ENCODE measurements at regions not wholly inside any gene's neighbourhood (a gene's known extent, or its start where the extent isn't known, plus 50 kb on each side); places are given as distances from the start of the nearest gene placed in this dataset.
A peak's percentile ranks its signal among the peaks of the same experiment; 100 is the strongest.

- DNase-seq, result no peak
Observed at GRCh38 chr13:34338102-34338501, 520.2 kb downstream of the RFC3 start.

DNA sequence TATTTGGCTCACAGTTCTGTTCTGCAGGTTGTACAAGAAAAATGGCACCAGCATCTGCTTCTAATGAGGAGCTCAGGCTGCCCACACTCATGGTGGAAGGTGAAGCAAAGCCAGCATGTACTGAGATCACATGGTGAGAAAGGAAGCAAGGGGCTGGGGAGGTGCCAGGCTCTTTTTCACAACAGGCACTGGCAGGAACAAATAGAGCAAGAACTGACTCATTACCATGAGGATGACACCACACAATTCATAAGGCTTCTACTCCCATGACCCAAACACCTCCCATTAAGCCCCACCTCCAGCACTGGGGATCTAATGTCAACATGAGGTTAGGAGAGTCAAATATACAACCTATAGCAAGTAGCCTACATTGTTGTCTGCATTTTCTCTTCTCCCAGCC lies 522.6 kb downstream of the RFC3 start:
- DNase-seq, result no peak

GRCh38 chr13:34343413-34343940 lies 525.5 kb downstream of the RFC3 start:
- no peak for DNase-seq

- DNase-seq, result no peak
Observed at GRCh38 chr13:34344816-34345215, 526.9 kb downstream of the RFC3 start.

- DNase-seq, result no peak
Observed at GRCh38 chr13:34345258-34345965, 527.5 kb downstream of the RFC3 start.

GRCh38 chr13:34346626-34347025 lies 528.7 kb downstream of the RFC3 start:
- no peak for DNase-seq

DNA sequence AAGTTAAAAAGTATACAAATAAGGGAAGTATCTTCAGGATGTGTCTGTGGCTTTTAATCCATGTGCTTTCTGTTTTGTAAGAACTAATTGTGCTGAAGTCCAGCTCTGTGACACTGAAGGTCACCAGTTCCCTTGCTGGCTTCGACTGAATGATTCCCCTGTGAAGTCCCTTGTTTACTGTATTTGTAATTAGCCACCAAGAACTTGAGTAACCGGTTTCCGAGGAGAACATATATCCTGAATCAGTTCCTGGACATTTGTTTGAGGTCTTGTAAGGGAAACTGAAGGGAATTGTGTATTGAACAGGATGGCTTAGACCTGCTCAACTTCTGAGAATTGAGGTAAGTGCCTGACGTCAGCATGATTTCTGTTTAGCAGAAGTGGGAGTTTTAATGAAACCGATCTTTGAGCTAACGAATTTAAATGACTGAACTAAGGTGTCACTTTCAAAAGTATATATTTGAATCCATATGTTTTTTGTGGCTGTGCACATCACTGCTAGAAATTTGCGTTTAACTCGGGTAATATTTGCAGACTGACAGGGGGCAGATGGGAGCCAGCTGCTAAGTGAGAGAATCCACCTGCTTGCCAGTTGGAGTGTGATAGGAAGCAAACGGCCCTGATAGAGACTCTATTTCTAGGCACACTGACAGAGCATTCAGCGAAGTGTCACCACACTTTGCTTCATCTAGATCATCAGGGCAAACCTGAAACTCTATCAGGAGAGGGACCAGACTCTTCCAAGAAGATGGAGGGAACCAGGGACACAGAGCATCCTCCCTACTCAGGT lies 530.0 kb downstream of the RFC3 start:
- peak; percentile 4 to 44 for DNase-seq

- DNase-seq, result no peak
Observed at GRCh38 chr13:34349091-34349722, 531.3 kb downstream of the RFC3 start.

- no peak for DNase-seq
Observed at GRCh38 chr13:34350671-34351070, 532.7 kb downstream of the RFC3 start.

- no peak for DNase-seq
Observed at GRCh38 chr13:34351134-34351533, 533.2 kb downstream of the RFC3 start.

DNA sequence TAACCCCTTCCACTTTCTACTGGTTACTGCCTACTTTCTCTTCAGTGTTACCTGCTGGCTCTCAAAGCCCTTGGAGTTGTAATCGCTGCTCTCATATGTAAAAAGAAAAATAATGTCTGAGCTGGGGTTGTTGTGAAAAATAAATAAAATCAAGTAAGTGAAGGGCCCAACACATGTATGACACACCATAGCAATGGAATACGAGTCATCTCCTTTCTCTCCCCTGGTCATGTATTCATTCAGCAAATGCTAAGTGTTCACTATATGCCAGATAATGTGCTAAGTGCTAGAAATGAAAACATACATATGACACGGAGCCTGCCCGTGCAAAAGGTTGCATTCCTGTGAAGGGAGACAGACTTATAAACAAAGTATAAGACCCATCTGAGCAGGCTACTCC lies 535.0 kb downstream of the RFC3 start:
- DNase-seq, result no peak

- DNase-seq, result peak; percentile 46 to 78
Observed at GRCh38 chr13:34356686-34357434, 538.9 kb downstream of the RFC3 start.

DNA sequence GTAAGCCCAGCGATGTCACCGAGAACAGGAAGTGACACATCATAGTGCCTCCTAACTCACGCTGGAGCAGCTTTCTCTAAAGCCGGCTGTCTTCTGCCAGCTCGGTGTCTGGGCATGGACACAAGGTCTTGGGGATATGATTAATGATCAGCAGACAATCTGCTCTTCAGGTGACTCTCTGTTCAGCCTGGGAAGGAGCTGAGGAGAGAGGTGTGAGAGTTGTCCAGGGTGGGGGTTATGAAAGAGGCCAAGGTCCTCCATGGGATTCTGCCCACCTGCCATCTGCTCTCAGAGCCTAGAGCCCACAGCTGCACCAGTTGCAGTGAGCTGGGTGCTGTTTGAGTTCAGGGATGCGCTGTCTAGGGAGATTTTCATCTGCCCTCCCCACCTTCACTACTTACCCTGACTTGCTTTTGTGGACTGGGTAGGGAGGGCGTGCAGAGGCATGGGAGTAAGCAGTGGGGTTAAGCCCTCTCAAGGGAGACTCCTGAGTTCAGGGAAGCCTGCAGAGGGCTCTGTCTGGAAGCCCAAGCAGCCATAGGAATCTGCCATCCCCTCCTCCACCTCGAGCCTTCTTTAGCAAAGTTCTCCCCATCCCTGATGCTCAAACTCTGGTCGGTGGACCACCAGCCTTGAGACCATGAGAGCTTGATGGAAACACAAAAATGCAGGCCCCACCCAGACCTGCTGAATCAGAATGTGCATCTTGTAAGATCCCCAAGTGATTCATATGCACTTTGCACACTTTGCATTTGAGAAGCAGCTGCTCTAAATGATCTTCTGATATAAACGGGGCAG lies 539.7 kb downstream of the RFC3 start:
- DNase-seq, result peak; percentile 84 to 87

DNA sequence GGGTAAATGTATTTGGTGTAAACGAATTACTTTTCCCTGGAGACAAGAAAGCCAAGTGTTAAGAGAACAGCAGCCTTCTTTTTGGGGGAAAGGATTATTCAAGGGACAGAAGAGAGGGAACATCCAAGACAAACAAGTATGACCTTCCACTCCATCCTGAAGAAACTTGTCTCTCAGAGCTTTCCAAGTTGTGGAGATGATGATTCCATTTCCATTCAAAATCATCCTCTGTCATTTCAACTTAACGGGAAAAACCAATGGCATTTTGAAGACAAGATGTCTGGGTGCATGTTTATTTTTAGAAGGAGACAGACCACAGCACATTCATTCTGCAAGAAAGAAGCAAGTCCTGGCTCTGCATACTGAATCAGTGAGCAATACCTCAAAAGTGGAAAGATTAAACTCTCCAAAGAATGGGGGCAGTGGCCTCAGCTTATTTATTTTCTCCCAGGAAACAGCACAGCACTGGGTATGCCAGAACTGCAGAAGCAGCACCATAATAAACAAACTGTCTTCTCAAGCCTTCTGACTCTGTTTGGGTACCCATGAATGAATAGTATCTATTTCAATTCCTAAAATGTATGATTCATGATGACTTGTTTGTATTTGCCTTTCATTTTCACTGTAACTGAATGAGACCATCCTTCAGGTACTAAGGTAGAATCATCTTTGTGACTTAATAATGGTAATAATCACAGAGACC lies 541.0 kb downstream of the RFC3 start:
- no peak for DNase-seq

GRCh38 chr13:34360702-34361101 lies 542.8 kb downstream of the RFC3 start:
- no peak for DNase-seq

DNA sequence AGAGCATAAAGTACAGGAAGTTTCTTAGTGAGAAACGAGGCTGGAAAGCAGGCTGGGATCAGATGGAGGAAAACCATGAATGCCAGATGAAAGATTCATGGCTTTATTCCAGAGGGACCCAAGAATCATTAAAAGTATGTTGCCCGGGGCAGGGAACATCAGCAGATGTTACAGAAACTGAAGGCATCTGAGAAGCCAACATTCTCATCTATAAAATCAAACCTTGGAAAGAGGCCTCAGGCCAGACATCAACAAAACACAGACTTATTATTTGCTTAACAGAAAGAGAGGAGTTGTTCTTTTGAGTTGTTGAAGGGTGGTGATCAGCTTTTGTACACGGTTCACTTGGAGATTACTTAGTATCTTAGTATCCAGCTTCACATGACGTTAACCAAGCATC lies 543.6 kb downstream of the RFC3 start:
- no peak for DNase-seq

- no peak for DNase-seq
Observed at GRCh38 chr13:34363266-34363665, 545.3 kb downstream of the RFC3 start.

- DNase-seq, result no peak
Observed at GRCh38 chr13:34364633-34365032, 546.7 kb downstream of the RFC3 start.

DNA sequence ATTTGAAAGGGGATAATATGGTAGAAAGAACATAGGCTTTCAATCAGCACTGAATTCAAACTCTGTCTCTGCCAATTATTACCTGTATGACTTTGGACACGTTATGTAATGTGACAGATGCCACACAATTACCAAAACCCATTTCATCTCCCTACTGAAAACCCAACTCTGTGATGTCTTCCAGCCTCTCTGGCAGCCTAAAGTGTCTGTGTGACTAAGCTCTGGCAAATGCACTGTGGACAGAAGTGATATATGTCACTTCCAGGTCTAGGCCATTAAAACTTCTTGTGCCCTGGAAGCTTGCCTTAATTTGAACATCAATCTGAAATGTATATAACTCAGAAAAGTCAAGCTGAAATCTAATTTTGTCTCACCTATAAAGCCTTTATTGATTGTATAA lies 552.0 kb downstream of the RFC3 start:
- no peak for DNase-seq

GRCh38 chr13:34371108-34371507 lies 553.2 kb downstream of the RFC3 start:
- DNase-seq, result no peak

DNA sequence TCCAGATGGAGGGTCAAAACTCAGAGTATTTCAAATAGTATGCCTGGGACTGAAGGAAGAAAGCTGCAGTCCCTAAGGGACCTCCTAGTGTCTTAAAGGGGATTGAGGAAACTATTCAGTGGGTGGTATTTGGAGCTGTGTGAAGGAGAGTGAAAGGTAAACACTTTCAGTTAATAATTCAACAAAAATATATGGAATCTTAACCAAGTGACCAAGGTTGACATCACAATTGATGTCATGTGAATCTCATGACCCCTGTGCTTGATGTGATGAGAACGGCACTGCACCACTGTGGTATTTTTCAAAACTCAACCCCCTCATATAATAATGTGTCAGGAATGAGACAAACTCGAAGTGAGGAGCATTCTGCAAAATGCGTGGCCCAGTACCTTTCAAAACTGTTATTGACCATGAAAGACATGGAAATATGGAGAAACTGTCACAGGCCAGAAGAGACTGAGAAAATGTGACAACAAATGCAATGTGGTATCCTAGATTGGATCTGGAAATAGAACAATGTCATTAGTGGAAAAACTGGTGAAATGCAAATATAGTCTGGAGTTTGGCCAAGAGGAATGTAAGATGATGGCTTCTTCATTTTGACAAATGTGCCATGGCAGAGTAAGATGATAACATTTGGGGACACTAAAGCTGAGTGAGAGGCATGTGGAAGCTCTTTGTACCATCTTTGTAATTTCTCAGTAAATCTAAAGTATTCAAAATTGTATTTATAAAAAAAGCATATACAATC lies 553.9 kb downstream of the RFC3 start:
- DNase-seq, result no peak
